GM19035 (cell line): ENCODE measurements at regions not wholly inside any gene's neighbourhood (a gene's known extent, or its start where the extent isn't known, plus 50 kb on each side); places are given as distances from the start of the nearest gene placed in this dataset.
"Not testable (repeated sequence)": the region's sequence is repeated elsewhere in the genome, so short reads cannot be mapped to it uniquely, and the experiment has no call there.

Experiments used
- ATAC-seq: cut with Tn5 transposase; IDR thresholded peaks from one replicate; pipeline ENCODE4 v1.9.1; 2021; ENCODE audit not compliant: unreplicated experiment

DNA sequence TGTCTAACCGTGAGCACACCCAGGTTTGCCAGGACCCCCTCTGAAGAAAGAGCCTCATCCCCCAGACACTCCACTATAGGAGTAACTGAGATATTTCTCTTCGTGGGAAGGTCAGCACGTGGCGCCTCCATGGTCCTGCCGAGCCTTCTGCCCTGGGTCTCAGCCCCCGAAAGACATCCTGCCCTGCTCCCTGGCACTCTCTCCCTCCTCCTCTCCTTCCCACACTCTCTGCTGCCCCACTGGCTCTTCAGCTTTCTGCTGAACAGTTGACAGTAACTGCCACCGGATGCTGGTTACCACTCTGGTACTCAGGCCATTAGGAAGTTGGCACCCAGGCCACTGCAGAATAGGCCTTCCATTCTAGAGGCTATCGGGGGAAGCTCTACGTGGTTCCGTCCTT is 185.2 kb downstream of the UACA start:
- ATAC-seq: no peak

DNA sequence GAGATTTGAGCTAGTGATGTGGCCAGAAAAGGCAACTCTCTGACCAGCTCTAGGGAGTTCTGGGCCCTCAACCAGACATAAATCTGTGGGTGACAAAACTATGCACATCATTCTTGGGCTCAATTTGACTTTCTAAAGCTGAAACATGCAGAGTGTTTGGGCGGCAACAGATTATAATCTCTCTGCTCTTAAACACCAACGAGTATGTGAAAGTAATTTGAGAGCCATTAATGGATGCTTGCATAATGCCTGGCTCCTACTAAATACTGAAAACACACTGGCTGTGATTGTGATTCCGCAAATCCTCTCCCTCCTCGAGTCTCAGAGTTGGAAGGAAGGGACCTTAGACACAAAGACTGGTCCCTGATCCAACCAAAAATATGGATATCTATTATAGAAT is 186.7 kb downstream of the UACA start:
- ATAC-seq: no peak

DNA sequence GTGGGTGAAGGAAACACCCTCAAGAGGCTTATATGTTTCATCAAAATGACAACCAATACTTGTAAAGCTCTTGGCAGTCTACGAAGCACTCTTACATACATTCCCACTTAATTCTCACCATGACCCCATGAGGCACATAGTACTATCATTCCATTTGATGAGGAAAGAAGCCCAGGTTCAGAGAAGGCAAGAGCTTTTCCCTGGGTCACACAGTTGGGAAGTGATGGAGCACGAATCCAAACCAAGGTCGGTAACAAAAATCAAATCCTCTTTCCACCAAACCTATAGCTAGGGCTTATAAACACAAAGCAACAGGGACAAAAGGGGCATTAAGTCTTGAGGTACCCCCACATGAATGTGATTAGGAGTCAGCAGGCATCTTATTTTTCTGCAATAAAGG is 187.1 kb downstream of the UACA start:
- ATAC-seq: no peak

DNA sequence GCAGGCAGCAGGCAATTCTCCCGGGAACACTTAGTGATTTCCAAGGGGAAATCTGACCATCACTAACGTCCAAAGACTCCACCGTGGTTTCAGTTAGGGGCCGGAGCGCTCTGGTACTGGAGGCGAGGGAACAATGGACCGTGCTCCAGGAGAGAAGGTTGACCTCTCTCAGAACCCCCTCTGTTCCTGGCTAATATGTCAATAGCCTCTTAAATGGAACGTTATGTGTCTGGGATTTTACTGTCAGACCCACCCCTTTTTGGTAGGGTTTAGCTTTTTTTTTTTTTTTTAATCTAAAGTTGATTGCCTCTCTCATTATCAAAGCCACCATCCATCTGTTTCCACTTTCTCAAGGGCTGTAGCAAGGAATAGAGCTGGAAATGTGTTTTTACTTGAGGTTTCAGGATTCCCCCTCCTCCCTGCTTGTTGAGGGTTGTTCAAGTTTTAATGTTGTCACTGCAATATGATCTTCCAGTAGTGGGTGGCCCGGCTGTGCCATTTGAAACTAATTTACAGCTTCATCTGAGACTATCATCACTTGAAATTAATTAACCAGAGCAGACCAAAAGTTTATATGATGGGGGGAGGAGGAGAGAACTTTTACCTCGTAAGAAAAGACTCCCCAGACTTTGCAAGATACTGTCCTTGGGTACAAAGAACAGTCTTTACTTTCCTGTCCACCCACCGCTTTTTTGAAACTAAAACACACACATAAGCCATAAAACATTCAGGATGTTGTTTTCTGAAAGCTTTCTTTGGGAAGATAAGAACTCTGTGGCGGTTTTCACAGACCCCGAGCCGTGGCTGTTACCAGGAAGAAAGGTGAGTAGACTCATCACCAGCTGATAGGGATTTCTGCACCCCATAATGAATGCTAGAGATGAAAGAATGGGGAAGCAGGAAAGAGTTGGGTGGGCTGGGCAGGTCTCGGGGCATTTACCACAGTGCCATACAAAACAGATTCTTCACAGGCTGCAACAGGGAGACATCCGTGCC is 187.8 kb downstream of the UACA start:
- ATAC-seq: no peak

DNA sequence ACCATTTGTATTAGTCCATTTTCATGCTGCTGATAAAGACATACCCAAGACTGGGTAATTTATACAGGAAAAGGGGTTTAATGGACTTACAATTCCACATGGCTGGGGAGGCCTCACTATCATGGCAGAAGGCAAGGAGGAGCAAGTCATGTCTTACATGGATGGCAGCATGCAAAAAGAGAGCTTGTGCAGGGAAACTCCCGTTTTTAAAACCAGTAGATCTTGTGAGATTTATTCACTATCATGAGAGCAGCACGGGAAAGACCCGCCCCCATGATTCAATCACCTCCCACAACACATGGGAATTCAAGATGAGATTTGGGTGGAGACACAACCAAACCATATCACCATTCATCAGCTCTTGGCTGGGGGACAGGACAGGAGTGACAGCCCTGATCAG is 189.0 kb downstream of the UACA start:
- ATAC-seq: not testable (repeated sequence)

DNA sequence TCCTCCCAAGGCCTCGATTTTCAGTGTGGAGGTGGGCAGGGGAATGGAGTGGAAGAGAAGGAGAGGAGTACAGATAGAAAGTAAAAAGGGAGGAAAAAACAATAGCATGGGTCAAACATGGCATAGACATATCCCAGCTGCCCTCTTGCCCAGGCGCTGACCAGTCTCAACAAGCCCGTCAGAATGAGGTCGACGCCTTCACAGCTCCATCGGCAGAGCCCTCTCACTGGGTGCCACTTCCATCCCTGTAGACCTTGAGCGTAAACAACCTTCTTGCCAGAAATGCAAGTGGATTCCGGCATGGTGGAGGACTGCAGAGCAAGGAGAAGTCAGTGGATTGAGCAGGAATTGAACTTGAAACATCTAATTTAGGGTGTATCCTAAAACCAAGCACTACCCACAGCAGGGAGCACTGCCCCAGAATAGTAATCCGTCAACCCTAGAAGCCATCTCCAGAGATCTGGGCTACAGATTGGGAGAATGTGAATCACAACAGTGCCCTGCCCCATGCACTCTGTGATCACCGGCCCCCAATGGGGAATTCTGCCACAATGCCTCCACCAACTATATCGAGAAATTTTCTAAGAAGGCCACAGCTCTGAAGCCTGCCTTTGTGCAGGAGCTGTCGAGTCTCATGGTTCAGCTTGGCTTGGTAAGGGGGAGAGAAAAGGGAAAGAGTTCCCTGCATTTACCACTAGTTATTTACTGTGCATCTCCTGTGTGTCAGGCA is 190.1 kb downstream of the UACA start:
- no peak for ATAC-seq

DNA sequence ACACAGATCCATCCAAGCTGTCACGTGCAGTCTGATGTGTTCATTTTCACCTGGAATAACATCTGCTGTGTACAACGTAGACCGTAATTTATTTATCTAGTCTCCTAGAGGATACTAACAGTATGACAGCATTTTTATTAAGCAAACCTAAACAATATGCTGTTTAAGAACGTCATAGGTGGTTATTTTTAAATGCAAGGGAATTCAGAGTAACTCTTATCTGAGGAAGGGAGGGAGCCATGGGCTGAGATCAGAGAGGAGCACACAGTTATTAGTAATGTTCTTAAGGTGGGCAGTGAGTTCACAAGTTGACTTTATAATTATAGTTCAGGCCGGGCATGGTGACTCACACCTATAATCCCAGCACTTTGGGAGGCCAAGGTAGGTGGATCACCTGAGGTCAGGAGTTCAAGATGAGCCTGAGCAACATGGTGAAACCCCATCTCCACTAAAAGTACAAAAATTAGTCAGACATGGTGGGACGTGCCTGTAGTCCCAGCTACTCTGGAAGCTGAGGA is 193.6 kb downstream of the UACA start:
- ATAC-seq: no peak

DNA sequence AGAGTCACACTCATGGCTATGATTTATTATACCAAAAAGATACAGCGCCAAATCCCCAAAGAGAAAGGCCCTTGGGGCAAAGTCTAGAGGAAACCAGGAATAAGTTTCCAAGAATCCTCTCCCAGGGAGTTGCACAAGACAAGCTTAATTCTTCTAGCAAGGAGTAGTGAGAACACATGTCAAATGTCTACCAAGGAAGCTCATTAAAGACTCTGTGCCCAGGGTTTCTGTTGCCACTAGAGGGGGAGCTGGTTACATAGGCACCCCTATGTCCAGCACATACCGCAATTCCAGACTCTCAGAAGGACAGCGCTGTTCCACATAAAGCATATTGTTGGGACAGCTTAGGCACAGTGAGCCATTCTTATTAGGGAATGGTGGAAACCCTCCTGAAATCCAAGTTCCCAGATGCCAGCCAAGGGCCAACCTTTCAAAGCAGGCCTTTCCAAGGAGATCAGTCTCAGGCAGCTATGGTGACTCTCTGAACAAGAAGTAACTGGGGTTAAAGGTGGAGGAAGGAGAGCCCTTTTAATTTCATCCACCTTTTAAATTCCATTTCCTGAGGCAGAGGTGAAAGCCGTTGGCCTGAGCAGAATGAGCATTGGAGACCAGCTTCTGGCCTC is 194.2 kb downstream of the UACA start:
- no peak for ATAC-seq

DNA sequence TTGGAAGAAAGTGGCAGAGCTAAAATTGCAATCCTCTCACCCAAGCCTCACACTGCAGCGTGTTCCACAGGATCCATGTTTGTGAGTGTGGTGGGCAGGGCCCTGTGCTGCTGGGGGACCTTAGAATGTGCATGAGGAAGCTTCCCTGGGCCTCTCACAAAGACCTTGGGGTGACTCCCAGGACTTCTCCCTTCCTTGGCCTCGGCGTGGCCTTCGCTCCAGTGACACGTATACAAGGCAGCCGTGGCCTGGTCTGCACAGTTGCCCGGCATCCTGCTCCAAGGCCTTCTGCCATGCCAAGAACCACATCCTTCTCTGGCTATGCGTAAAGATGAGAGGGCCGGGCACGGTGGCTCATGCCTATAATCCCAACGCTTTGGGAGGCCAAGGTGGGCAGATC is 196.4 kb downstream of the UACA start:
- ATAC-seq: no peak

DNA sequence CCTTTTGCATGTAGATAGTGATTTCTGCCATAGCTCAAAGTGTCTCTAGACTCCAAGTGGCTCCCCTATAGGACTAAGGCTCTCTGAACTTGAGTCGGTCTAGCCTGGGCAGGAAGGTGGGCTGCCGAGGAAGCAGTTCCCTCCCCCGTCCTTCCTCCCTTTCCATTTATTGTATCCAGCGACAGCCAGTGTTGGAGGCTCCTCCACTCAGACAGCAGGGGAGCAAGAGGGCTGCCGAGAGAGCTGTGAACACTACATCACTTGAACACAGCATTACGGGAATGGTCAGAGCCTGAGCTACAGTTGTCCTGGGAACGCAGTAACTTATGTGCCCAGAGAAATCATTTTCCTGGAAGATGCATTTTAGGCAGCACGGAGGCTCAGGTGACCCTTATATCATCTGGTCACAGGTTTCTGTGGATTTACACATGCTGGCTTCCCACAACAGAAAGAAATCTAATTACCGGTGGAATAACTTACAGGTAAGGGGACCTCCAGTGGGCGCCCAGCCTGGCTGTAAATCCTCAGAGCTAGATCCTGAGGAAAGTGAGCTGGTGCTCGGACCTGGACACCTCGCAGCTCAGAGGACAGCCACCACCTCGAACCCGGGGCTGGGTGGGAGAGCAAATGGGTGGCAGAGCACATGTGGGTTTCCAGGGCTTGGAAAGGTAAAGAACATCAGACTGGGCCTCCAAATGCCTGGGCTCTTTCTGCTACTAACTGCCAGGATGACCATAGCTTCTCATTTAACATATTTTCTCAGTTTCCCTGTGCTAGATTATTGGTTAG is 197.1 kb downstream of the UACA start:
- ATAC-seq: no peak

DNA sequence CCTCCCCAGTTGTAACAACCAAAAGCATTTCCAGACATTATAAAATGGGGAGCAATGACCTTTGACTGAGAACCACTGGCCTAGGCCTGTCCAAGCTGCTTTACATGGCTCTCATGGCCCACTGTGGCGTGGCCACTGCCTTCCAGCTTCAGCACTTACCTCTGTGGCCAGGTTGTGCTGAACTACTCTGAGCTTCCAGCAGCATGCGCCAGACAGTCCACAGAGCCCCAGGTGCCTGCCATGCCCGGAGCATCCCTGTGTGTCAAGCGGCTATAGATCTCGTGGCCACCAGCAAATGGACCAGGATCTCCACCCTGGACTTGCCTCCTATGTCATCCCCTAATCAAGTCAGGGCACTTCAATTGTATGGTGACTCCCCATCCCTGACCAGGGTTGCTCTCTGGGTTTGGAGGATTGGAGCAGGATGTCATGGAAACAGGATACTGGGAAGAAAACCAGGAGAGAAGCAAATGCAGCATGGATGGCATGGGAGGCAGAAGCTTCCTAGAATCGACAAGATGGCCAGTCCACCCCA is 199.7 kb downstream of the UACA start:
- ATAC-seq: no peak

DNA sequence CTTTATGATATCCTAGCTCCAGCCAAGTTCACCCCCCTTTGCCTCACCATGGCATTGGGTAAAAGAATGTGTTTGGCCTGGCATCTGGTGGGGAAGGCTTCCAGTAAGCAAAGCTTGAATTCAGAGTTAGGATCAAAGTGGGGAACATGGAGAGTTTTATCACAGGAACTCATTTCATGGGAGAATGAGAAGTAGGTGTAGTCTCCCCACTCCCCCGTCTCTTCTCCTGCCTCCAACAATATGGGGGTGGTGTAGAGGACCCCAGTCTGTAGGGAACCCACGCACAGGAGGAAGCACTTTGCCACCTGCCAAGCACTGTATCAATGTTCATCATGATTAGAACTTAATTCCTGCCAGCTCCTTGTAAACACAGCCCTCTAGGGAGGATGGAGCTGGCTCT is 200.5 kb downstream of the UACA start:
- ATAC-seq: no peak

DNA sequence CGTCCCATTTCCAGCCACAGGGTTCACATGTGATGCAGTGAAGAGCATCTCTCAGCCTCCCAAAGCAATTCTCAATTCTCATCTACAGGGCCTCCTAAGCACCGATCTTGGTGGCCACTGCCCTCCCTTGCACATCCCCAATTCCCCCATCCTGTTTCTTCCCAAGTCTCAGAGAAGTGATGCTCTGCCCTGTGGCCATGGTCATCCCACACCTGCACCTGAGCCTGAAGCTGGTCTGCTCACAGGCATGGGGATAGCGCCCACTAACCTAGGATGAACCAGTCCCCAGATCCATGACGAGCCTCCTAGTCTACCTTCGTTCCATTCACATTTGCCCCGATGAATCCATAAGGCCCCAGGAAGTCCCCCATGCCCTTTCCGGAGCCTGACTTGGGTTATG is 201.5 kb downstream of the UACA start:
- ATAC-seq: no peak

DNA sequence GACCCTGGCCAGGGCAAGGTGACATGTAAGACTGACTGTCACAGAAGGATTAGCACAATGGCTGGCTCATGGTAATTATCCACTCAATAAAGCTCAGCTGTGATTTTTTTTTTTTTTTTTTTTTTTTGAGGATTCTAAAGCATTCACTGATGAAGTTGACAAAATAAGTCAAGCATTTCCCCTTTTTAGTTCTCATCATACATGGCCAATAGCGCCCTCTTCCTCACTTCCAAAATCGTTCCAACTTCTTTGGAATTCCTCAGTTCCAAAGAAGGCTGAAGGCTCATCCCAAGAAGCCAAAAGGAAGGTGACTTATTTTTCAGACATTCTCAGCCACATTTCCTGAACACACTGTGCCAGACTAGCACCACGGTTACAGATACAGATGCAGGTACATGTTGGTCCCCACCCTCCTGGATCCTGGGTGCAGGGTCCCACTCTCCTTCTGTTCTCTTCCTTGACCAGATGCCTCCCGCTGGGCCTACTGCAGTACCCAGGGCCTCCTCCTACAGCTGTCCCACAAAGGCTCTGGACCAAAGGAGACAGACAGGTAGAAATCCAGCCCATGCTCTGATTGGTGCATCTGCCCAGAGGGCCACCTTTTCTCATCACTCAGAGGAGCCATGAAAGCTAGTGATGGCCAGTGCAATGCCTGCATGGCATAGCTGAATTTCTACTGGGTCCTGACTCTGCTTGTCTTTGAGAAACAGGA is 202.6 kb downstream of the UACA start:
- no peak for ATAC-seq

DNA sequence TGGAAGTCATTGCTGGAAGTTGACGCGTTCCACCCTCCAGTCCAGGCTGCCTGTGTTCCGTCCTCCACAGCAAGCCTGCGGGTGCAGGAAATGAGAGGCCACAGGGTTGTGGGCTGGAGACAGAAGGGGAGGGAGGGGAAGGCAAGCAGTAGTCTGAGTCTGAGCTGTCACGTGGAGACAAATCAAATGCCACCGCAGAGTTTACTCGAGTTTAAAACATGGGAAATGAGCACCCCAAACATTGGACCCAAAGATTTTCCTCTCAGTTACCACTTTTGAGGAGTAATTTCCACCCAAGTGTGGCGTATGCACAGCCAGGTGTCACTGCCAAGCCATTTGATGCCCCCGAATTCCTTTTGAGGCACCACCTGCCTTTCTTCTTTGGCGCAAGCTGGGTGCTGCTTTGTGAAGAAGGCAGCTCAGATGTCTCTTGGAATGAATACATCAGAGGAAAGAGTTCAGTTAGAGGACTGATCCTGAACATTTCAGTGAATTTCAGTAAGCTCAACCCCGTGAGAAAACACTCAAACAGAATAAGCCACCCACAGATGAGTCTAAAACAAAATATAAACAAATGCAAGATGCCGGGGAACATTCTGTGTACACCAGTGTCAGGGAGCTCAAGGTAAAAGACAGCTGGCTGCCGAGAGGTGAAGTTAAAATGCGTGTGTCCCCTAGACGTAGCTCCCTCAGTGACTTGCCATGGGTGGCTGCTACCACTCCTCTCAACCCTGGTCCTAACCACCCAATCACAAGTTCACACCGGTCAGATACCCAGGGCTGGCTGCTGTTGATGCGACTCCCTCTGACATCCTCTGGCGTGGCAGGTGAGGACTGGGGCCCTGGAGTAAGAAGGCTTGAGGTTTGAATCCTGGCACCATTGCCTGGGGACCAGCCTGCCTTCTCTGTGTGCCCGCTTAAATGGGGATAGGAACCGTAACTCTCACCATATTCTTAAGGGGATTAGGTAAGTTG is 203.8 kb downstream of the UACA start:
- no peak for ATAC-seq

DNA sequence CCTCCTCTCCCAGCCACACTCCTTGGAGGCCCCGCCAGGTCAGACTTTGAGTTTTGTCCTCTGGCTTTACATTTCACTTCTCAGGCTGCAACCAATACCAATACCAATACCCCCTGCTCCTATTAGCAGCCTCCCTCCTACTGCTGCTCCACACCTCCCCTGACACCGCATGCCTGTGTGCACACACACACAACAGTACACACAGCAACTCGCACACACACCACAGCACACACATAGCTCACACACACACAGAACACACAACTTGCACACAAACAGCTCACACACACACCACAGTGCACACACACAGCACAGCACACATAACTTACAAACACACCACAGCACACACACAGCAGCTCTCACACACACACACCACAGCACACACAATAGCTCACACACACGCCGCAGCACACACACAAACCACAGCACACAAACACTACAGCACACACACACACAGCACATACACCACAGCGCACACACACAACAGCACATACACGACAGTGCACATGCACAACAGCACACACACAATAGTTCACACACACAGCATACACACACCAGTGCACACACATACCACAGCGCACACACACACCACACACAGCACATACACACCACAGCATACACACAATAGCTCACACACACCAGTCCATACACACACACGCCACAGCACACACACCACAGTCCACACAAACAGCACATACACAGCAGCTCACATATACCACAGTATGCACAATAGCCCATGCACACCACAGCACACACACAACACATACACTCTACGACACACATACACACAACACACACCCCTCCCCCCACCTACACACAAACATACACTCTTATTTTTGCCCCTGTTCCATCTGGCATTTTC is 204.7 kb downstream of the UACA start:
- ATAC-seq: no peak

DNA sequence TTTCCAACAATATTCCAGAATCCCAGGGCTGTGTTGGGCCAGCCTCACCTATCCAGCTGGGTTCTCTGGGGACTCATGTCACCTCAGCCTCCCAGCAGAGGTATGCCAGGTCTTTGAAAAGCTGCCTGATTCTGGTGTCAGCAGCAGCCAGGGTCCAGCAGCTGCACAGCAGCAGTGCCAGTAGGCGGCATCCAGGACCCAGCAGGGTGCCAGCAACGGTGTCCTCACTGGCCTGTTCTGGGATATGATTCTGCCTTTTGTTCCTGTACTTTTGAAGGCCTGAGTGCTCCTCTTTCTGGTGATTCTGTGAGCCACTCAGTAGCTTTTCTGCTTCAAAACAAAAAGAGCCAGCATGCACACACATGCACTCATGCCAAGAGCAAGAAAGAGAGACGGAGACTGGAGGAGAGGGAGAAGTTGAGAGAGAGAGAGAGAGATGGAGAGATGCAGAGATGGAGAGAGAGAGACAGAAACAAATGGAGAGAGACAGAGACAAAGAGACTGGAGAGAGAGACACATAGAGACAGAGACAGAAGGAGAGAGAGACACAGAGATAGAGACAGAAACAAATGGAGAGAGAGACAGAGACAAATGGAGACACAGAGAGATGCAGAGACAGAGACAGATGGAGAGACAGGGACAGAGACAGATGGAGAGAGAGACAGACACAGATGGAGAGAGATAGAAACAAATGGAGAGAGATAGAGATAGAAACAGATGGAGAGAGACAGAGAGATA is 205.7 kb downstream of the UACA start:
- no peak for ATAC-seq
